ENCODE measurements at regions not wholly inside any gene's neighbourhood (a gene's known extent, or its start where the extent isn't known, plus 50 kb on each side); places are given as distances from the start of the nearest gene placed in this dataset.
"Not testable (repeated sequence)": the region's sequence is repeated elsewhere in the genome, so short reads cannot be mapped to it uniquely, and the experiment has no call there.

DNA sequence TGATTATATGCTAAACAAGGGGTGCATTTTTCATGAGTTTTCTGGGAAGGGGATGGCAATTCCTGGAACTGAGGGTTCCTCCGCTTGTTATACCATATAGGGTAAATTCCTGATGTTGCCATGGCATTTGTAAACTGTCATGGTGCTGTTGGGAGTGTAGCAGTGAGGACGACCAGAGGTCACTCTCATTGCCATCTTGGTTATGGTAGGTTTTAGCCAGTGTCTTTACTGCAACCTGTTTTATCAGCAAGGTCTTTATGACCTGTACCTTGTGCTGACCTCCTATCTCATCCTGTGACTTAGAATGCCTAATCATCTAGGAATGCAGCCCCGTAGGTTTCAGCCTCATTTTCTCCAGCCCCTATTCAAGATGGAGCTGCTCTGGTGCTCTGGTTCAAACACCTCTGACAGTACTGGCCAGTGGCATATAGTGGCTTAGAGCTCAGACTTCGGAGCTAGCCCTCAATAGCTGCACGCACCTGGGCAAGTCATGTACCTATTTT, 154.2 kb upstream of the DPH6 start:
- TF ChIP-seq, protein P1, sequence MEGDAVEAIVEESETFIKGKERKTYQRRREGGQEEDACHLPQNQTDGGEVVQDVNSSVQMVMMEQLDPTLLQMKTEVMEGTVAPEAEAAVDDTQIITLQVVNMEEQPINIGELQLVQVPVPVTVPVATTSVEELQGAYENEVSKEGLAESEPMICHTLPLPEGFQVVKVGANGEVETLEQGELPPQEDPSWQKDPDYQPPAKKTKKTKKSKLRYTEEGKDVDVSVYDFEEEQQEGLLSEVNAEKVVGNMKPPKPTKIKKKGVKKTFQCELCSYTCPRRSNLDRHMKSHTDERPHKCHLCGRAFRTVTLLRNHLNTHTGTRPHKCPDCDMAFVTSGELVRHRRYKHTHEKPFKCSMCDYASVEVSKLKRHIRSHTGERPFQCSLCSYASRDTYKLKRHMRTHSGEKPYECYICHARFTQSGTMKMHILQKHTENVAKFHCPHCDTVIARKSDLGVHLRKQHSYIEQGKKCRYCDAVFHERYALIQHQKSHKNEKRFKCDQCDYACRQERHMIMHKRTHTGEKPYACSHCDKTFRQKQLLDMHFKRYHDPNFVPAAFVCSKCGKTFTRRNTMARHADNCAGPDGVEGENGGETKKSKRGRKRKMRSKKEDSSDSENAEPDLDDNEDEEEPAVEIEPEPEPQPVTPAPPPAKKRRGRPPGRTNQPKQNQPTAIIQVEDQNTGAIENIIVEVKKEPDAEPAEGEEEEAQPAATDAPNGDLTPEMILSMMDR (conservative IDR thresholded peaks at IDR 0.05; ENCODE audit: low read depth, low read length) = not testable (repeated sequence)
- not testable (repeated sequence) for TF ChIP-seq POLR2A (IDR thresholded peaks at IDR 0.05; ENCODE audit: low read depth, low read length); CEBPB (IDR thresholded peaks at IDR 0.05; ENCODE audit: low read depth, low read length); NFE2L2 (IDR thresholded peaks at IDR 0.05; ENCODE audit: low read depth, low read length); RAD21 (IDR thresholded peaks at IDR 0.05; ENCODE audit: low read length); BHLHE40 (IDR thresholded peaks at IDR 0.05; ENCODE audit: low read depth, low read length); CHD1 (IDR thresholded peaks at IDR 0.05; ENCODE audit: low read depth, low read length); FOS (IDR thresholded peaks at IDR 0.05; ENCODE audit: low read depth, low read length); MAFK (IDR thresholded peaks at IDR 0.05; ENCODE audit: low read depth, low read length); SMC3 (IDR thresholded peaks at IDR 0.05; ENCODE audit: low read depth, low read length); RFX5 (IDR thresholded peaks at IDR 0.05; ENCODE audit: low read depth, low read length)
- TF ChIP-seq, protein P2, sequence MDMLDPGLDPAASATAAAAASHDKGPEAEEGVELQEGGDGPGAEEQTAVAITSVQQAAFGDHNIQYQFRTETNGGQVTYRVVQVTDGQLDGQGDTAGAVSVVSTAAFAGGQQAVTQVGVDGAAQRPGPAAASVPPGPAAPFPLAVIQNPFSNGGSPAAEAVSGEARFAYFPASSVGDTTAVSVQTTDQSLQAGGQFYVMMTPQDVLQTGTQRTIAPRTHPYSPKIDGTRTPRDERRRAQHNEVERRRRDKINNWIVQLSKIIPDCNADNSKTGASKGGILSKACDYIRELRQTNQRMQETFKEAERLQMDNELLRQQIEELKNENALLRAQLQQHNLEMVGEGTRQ (IDR thresholded peaks at IDR 0.05; ENCODE audit: low read depth, low read length) = not testable (repeated sequence)
- TF ChIP-seq, protein P3, sequence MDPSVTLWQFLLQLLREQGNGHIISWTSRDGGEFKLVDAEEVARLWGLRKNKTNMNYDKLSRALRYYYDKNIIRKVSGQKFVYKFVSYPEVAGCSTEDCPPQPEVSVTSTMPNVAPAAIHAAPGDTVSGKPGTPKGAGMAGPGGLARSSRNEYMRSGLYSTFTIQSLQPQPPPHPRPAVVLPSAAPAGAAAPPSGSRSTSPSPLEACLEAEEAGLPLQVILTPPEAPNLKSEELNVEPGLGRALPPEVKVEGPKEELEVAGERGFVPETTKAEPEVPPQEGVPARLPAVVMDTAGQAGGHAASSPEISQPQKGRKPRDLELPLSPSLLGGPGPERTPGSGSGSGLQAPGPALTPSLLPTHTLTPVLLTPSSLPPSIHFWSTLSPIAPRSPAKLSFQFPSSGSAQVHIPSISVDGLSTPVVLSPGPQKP (IDR thresholded peaks at IDR 0.05; ENCODE audit: borderline replicate concordance, low read depth, low read length) = not testable (repeated sequence)

Data from IMR-90 (cell line).